Transverse colon (tissue), 3 donors: ENCODE measurements at regions not wholly inside any gene's neighbourhood (a gene's known extent, or its start where the extent isn't known, plus 50 kb on each side); places are given as distances from the start of the nearest gene placed in this dataset.

ENCODE experiments used
- CTCF ChIP-seq, 5 experiments: fragments of 200-600 bp in 3 of 5; fragments of 450-650 bp in 2 of 5; sonication (generic) in 3 of 5; IDR thresholded peaks; 1 replicate in 2 of 5; 2 replicates in 3 of 5; pipeline ENCODE4 v1.5.1; 2016 to 2017; ENCODE audit warnings: antibody characterized with exemption in 5 of 5, inconsistent platforms in 3 of 5, mild to moderate bottlenecking in 2 of 5, moderate library complexity in 1 of 5
- EP300 ChIP-seq: sonication (generic); formaldehyde crosslinking; IDR thresholded peaks from one replicate; pipeline ENCODE4 v1.6.1; 2017; ENCODE audit warnings: antibody characterized with exemption, low read depth
- POLR2A ChIP-seq: fragments of 450-650 bp; IDR thresholded peaks from one replicate; pipeline ENCODE4 v1.6.1; 2016; ENCODE audit warnings: antibody characterized with exemption, mild to moderate bottlenecking, moderate library complexity

DNA sequence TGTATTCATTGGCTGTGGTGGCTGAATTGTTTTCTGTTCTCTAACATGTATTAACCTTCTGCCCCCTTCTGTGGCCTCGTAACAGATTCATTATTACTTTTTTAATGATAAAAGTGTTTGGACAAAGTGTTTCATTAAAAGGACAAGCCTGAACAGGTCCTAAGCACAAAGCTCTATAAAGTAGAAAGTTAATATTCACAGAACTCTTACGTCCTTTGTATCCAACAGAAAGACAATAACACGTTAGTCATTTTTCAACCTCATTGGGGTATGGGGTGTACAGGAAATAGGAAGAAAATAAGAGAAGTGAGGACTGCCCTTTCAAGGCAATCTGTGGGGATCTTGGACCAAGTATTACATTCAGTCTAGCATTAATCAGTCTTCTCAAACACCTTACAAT is 105.5 kb upstream of the RGPD4 start:
- TF ChIP-seq CTCF (IDR thresholded peaks at IDR 0.05): no peak
- no peak for TF ChIP-seq POLR2A
- TF ChIP-seq EP300: no peak
